Stimulated activated CD4-positive, alpha-beta T cell treated with anti-CD3 and anti-CD28 coated beads, TNF-alpha, amount 100 ng/mL, for 48 hours (primary cell): ENCODE measurements at regions not wholly inside any gene's neighbourhood (a gene's known extent, or its start where the extent isn't known, plus 50 kb on each side); places are given as distances from the start of the nearest gene placed in this dataset.
"Not testable (repeated sequence)": the region's sequence is repeated elsewhere in the genome, so short reads cannot be mapped to it uniquely, and the experiment has no call there.

ENCODE experiments used
- DNase-seq, 3 donors: peaks; one replicate each; pipeline ENCODE4 v3.0.0-alpha.2; 2020; ENCODE audit warnings: low read depth in 3 of 3

DNA sequence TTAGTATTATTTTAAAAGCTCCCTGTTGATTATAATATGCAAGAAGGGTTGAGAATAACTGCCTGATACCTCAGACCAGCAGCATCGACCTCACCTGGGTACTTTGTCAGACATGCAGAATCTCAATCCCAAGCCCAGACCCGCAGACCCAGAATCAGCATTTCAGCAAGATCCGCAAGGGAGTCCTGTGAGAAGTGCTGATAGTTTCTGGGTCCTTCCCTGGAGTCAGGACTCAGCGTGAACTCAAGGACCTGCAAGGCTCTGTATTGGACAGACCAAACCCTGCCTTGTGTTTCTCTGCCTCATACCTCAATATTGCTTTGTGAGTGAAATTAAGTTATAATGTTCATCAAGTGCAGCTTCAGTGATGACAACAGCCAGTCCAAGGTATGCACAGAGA lies 149.5 kb upstream of the NPY start:
- DNase-seq: no peak

GRCh38 chr7:24135003-24135817 lies 148.8 kb upstream of the NPY start:
- no peak for DNase-seq

GRCh38 chr7:24137338-24137737 lies 146.7 kb upstream of the NPY start:
- DNase-seq: no peak

DNA sequence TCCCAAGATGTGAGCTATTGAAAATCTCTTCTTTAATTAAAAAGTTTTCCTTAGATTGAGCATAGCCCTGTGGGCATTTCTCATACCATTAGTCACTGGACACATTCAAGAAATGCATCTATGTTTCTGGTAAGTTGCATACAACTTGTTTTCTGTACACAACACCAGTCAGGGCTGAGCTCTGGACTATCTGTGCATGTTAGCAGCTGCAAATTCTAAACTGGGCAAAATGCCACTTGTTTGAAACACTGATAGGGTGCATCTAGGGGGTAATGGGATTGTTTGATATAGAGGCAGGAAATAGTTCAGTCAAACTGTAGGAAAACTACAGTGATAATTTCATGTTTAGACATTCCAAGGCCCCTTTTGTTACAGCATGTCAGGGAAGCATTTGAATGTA lies 145.6 kb upstream of the NPY start:
- DNase-seq: no peak

DNA sequence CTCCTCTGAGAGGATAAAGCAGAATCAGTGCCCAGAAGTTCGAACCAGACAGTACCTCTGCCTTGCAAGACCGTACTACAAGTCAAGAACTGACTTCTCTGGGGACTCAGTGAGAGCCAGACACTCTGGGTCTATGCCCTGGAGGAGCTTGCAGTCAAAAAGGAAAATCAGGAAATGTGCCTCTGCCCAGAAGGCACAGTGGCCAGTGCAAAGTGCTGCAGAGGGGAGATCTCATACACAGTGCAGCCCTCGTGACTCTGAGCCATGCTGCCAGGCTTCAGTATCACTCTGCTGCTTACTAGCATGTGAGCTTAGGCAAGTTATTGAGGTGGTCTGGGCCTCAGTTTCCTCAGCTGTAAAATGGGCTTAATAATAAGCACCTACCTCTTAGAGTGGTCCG lies 144.0 kb upstream of the NPY start:
- DNase-seq: no peak

- DNase-seq: no peak
Measured at GRCh38 chr7:24141874-24142509, 142.0 kb upstream of the NPY start.

DNA sequence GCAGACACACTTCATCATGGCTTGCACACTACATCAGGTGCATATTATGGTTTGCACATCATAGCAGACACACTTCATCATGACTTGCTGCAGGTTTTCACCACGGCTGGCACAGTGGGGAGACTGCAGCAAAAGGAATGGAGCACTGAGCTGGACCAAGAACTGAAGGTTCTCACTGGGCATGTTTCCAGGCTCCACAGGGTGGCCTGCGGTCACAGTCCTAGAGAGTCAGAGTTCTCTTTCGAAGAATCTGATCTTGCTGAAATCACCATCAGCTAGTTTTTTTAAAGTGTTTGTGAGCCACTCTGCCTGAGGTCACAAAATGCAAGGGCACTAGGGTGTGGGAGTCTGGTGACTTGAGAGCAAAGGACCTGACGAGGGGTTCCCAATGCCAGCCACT lies 140.4 kb upstream of the NPY start:
- no peak for DNase-seq

GRCh38 chr7:24151944-24152343 lies 132.0 kb upstream of the NPY start:
- DNase-seq: no peak

GRCh38 chr7:24152356-24152755 lies 131.6 kb upstream of the NPY start:
- DNase-seq: no peak

- no peak for DNase-seq
Measured at GRCh38 chr7:24152877-24153472, 131.0 kb upstream of the NPY start.

- DNase-seq: no peak
Measured at GRCh38 chr7:24157666-24158065, 126.3 kb upstream of the NPY start.

DNA sequence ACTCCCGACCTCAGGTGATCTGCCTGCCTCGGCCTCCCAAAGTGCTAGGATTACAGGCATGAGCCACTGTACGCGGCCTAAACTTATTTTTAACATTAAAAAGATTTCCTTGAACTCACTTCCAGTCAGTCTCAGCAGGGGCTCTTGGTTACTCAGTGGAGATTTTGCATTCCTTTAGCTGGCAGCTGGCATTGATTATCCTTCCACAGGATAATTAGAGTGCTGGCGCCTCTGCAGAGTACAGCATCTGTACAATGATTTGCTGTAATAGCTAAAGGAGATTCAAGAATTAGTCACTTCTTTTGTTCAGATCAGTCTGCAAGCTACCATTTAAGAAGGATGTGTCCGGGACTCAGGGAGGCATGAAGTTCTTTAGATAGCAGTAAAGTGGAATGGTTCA lies 125.0 kb upstream of the NPY start:
- DNase-seq: no peak

DNA sequence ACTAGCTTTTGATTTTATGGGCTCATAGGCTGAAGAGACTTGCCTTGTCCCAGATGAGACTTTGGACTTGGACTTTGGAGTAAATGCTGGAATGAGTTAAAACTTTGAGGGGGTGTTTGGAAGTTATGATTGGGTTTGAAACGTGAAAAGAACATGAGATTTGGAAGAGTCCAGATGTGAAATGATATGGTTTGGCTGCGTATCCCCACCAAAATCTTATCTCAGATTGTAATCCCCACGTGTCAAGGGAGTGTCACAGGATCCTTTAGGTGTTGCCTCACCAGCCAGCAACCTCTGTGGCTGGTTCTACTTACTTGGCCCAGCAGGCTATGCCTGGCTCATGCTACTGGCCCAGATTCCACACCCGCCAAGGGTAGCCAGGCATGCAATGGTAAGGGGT lies 119.6 kb upstream of the NPY start:
- no peak for DNase-seq

- DNase-seq: no peak
Measured at GRCh38 chr7:24169077-24169624, 114.8 kb upstream of the NPY start.

GRCh38 chr7:24171951-24172350 lies 112.0 kb upstream of the NPY start:
- not testable (repeated sequence) for DNase-seq

GRCh38 chr7:24172856-24173255 lies 111.1 kb upstream of the NPY start:
- no peak for DNase-seq

DNA sequence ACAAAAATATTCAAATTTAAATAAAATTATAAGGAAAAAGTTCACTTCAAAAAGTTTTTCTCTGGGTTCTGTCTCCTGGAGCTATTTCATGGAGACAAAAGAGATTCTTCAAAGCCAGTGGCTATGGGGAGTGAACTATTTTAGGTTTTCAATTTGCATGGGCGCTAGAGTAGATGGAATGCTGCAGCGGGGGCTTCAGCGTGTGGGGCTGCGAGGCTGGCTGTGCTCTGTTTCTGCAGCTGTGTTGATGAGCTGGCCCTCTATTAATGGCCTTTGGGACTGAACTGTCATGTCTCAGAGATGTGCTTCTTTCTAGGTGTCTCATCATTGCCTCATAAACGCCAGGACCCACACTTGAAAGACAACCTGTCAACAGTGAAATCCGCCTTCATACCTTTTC lies 108.4 kb upstream of the NPY start:
- DNase-seq: no peak

DNA sequence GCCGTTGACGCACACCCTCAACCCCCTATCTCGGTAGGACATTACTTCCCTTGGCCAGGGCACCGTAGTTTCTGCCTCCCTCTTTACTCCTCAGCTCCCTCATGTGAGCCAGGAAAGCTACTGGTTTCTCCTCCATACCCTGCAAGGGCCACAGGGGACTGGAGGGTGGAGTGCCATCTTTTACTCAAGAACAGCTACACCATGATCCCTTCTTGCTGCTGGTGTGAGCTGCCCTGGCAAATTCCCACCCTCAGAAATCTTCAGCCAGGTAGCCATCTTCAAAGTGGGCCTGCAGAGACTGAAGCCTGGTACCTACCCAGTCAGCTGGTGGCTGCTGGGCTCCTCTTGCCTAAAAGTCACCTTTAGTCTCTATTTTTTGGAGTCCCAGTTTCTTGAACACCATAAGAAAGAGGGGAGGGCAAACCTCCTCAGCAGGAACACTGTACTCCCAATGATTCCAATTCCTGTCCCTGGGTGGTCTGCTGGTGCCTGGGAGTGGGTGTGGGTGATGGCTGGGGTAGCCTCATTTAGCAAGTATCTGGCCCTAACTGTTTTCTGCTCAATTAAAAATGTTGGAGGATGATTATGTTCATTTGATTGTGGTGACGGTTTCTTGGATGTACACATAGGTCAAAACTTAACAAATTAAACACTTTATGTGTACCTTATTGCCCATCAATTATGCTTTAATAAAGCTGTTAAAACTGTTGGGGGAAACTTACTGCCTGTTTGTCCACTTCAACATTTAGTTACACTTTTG lies 105.0 kb upstream of the NPY start:
- no peak for DNase-seq

DNA sequence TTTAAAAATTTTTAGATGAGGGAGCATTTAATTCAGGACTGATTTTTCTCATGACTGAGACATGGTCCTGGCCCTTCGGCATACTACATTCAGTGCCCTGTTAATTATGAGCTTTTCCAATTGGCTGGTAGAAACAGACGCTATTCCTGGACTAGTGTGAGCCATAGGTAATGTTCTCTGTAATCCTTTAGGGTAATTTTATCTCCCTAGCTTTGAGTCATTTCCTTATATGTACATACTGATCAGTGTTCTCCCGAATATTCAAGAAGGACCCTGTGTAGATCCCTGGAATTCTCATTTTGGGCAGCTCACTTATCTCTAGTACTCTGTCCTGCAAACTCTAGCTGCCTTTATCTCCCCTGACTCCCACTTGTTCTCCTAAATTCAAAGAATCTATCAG lies 92.6 kb upstream of the NPY start:
- no peak for DNase-seq

GRCh38 chr7:24192053-24192452 lies 91.9 kb upstream of the NPY start:
- no peak for DNase-seq

- DNase-seq: no peak
Measured at GRCh38 chr7:24192691-24193090, 91.3 kb upstream of the NPY start.

DNA sequence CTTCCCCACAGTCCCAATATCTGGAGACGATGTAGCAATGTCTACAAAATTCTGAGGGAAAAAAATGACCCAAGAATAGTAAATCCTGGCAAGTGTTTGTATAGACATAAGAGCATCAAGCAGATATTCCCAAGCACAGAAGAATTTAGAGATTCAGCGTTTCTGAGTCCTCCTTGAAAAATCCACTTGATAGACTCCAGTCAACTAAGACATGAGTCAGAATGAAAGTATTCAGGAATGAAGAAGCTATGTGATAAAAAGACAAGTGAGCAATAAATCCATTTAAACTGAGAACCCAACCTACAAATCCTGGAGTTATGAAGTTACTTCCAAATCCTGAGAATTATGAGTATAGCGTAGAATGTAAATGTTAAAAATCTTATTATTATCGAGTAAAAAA lies 86.1 kb upstream of the NPY start:
- no peak for DNase-seq
